Transverse colon (tissue), 4 donors: ENCODE measurements at regions not wholly inside any gene's neighbourhood (a gene's known extent, or its start where the extent isn't known, plus 50 kb on each side); places are given as distances from the start of the nearest gene placed in this dataset.

Experiments used
- DNase-seq: peaks from one replicate; pipeline ENCODE4 v3.0.0-alpha.2; 2019
- H3K27ac ChIP-seq, 4 donors: fragments of 200-600 bp; sonication (generic); 2 replicates each; pipeline ENCODE4 v1.5.1; 2016 to 2018; ENCODE audit warnings: inconsistent platforms in 4 of 4
- H3K27me3 ChIP-seq: fragments of 200-600 bp; sonication (generic); 2 replicates; pipeline ENCODE4 v1.5.1; 2017; ENCODE audit warnings: inconsistent platforms
- H3K36me3 ChIP-seq, 4 donors: fragments of 200-600 bp; sonication (generic); 2 replicates each; pipeline ENCODE4 v1.5.1; 2017 to 2019; ENCODE audit warnings: inconsistent platforms in 4 of 4
- H3K4me1 ChIP-seq, 4 donors: fragments of 200-600 bp; sonication (generic); 2 replicates each; pipeline ENCODE4 v1.5.1; 2017 to 2020; ENCODE audit warnings: inconsistent platforms in 4 of 4
- H3K4me3 ChIP-seq, 4 donors: fragments of 200-600 bp; sonication (generic); 1 replicate in 1 of 4; 2 replicates in 3 of 4; pipeline versions ENCODE4 v1.5.1 to v1.6.1; 2017 to 2019; ENCODE audit warnings: inconsistent platforms in 4 of 4
- H3K9me3 ChIP-seq, 2 donors: fragments of 200-600 bp; sonication (generic); 2 replicates each; pipeline ENCODE4 v1.5.1; 2017 to 2019; ENCODE audit warnings: inconsistent platforms in 2 of 2
- CTCF ChIP-seq, 5 experiments: fragments of 200-600 bp in 3 of 5; fragments of 450-650 bp in 2 of 5; sonication (generic) in 3 of 5; IDR thresholded peaks; 1 replicate in 2 of 5; 2 replicates in 3 of 5; pipeline ENCODE4 v1.5.1; 2016 to 2017; ENCODE audit warnings: antibody characterized with exemption in 5 of 5, inconsistent platforms in 3 of 5, mild to moderate bottlenecking in 2 of 5, moderate library complexity in 1 of 5
- EP300 ChIP-seq: sonication (generic); formaldehyde crosslinking; IDR thresholded peaks from one replicate; pipeline ENCODE4 v1.6.1; 2017; ENCODE audit warnings: antibody characterized with exemption, low read depth
- POLR2A ChIP-seq: fragments of 450-650 bp; IDR thresholded peaks from one replicate; pipeline ENCODE4 v1.6.1; 2016; ENCODE audit warnings: antibody characterized with exemption, mild to moderate bottlenecking, moderate library complexity
- POLR2AphosphoS5 ChIP-seq, 3 donors: sonication (generic); formaldehyde crosslinking; IDR thresholded peaks; one replicate each; pipeline ENCODE4 v1.6.1; 2016; ENCODE audit warnings: antibody characterized with exemption in 3 of 3
- WGBS, 2 donors: methylation state at CpG; one replicate each; pipeline ENCODE4 v1.1.5; 2018; ENCODE audit warnings: low coverage in 1 of 2; 5-methylcytosine and 5-hydroxymethylcytosine counted together
- in situ Hi-C, 4 donors: fragments of 200-750 bp; cut with MboI; loops; one replicate each; pipeline versions ENCODE4 v1.15.0 to v1.15.1; 2017; ENCODE audit warnings: low sequenced_read_pairs in 3 of 4, low pct_ligation_motif_present in 1 of 4, low pct_unique_long_range_greater_than_20kb in 1 of 4
- intact Hi-C: fragments of 100-400 bp; cut with DNase I; formaldehyde crosslinking; loops from one replicate; pipeline ENCODE4 v1.15.1; 2023; ENCODE audit warnings: low total_unique reads

DNA sequence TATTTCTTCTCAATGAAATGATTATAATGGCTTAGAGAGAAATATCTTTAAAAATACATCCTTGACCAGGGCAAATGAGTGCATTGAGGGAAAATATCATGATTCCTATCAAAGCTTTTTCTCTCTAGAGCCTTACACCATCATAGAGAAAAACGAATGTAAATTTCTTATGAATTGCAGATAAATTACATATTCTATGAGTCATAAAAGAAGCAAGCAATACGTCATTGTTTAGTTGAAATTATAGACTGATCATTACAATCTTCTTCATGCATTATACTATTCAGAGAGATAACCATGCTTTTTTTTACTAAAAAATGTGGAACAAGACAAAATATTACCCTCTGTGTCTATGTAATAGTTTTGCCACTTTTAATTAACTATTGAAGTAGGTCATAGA lies 100.9 kb upstream of the RXFP1 start:
- H3K36me3 ChIP-seq: no peaks in the 10 kb centered on the region
- no peak for DNase-seq
- H3K4me1 ChIP-seq: no peaks in the 10 kb centered on the region
- H3K9me3 ChIP-seq: no peaks in the 10 kb centered on the region
- in situ Hi-C loops (no loop called here), intact Hi-C loops (no loop called here)
- no peak for TF ChIP-seq CTCF (IDR thresholded peaks at IDR 0.05)
- no peak for TF ChIP-seq EP300
- no peak for TF ChIP-seq POLR2AphosphoS5 (IDR thresholded peaks at IDR 0.05)
- no peak for TF ChIP-seq POLR2A
- 22 to 37% methylated on average over 2 of the region's 2 CpGs for WGBS, 2 donors
- H3K4me3 ChIP-seq: no peak overlapping the region
- no peaks in the 10 kb centered on the region for H3K27me3 ChIP-seq
- H3K27ac ChIP-seq: no peak overlapping the region

GRCh38 chr4:158422546-158422945 lies 99.1 kb upstream of the RXFP1 start:
- Histone ChIP-seq H3K27ac (no peak overlapping the region), H3K4me1 (no peaks in the 10 kb centered on the region), H3K36me3 (no peaks in the 10 kb centered on the region), H3K9me3 (no peaks in the 10 kb centered on the region), H3K27me3 (no peaks in the 10 kb centered on the region), H3K4me3 (no peak overlapping the region)
- intact Hi-C loops: no loop called here
- no peak for TF ChIP-seq POLR2AphosphoS5 (IDR thresholded peaks at IDR 0.05)
- no peak for TF ChIP-seq CTCF (IDR thresholded peaks at IDR 0.05)
- no peak for TF ChIP-seq EP300
- no peak for TF ChIP-seq POLR2A
- DNase-seq: no peak
- in situ Hi-C loops: no loop called here
- WGBS, 2 donors: 16 to 31% methylated on average over 1 of the region's 1 CpG

- Histone ChIP-seq H3K36me3 (no peaks in the 10 kb centered on the region), H3K27me3 (no peaks in the 10 kb centered on the region), H3K9me3 (no peaks in the 10 kb centered on the region), H3K4me1 (no peaks in the 10 kb centered on the region), H3K4me3 (no peak overlapping the region), H3K27ac (no peak overlapping the region)
- in situ Hi-C loops (no loop called here), intact Hi-C loops (loop anchor here (5.0 kb wide), 1 partner anchor 696 kb away; no protein-coding TSS in a partner anchor)
- TF ChIP-seq POLR2A (no peak), EP300 (no peak), CTCF (IDR thresholded peaks at IDR 0.05) (no peak), POLR2AphosphoS5 (IDR thresholded peaks at IDR 0.05) (no peak)
- DNase-seq: no peak
Observed at GRCh38 chr4:158428242-158428641, 93.4 kb upstream of the RXFP1 start.

DNA sequence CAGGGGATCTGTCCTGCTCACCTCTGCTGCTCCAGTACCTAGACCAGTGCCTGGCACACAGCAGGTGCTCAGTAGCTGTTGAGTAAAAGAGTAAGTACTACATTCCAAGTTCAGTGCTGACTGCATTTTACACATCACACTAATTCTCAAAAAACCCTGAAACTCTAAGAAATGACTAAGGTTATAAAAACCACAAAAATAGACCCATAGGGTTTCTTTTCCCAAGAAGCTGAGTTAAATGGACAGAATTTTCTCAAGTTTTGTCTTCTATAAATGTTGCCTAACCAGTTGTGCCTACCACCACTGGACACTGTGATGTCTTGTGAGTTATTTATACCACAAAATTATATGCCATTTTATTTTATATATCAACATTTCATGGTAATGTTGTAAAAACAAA lies 78.9 kb upstream of the RXFP1 start:
- in situ Hi-C loops (no loop called here), intact Hi-C loops (no loop called here)
- Histone ChIP-seq H3K36me3 (no peaks in the 10 kb centered on the region), H3K27me3 (no peaks in the 10 kb centered on the region), H3K9me3 (no peaks in the 10 kb centered on the region), H3K4me3 (no peak overlapping the region), H3K27ac (no peak overlapping the region), H3K4me1 (no peaks in the 10 kb centered on the region)
- DNase-seq: no peak
- TF ChIP-seq POLR2AphosphoS5 (IDR thresholded peaks at IDR 0.05) (no peak), CTCF (IDR thresholded peaks at IDR 0.05) (no peak), EP300 (no peak)
